ENCODE measurements at regions not wholly inside any gene's neighbourhood (a gene's known extent, or its start where the extent isn't known, plus 50 kb on each side); places are given as distances from the start of the nearest gene placed in this dataset.

- in situ Hi-C loops (cut with HindIII; ENCODE audit: extremely low pct_ligation_motif_present, low pct_unique_long_range_greater_than_20kb), result no loop called here
- Histone ChIP-seq H3K27me3 (ENCODE audit: control insufficient read depth in 1 of 2, insufficient read depth in 2 of 2, low read length in 2 of 2) (no peaks in the 10 kb centered on the region), H3K4me1 (ENCODE audit: insufficient read depth, low read length) (no peaks in the 10 kb centered on the region), H3K9ac (ENCODE audit: insufficient read depth, low read depth, low read length) (no peak overlapping the region), H3K9me3 (ENCODE audit: low read length) (no peaks in the 10 kb centered on the region), H3K4me2 (ENCODE audit: low read depth, low read length) (no peak overlapping the region), H3K4me3 (replicated peaks in 1 of 3; ENCODE audit: insufficient read depth in 1 of 3, low read depth in 2 of 3, low read length in 3 of 3) (no peak overlapping the region), H2AFZ (ENCODE audit: low read length) (no peak overlapping the region), H3K36me3 (replicated peaks in 1 of 2; ENCODE audit: control insufficient read depth in 1 of 2, insufficient read depth in 2 of 2, low read length in 2 of 2) (no peaks in the 10 kb centered on the region), H4K20me1 (ENCODE audit: insufficient read depth, low read length) (no peaks in the 10 kb centered on the region), H3K79me2 (ENCODE audit: insufficient read depth, low read length) (no peaks in the 10 kb centered on the region), H3K27ac (ENCODE audit: extremely low read length, insufficient read depth, low read length) (no peak overlapping the region)
- FAIRE-seq (no peak), DNase-seq (ENCODE audit: low spot score) (no peak), ATAC-seq (no peak)
- POLR2A ChIA-PET, result no interaction called here
- TF ChIP-seq HDAC6 (IDR thresholded peaks at IDR 0.05; ENCODE audit: low read depth, low read length) (no peak), NAIF1 (CRISPR knock-in tag; IDR thresholded peaks at IDR 0.05; ENCODE audit: borderline replicate concordance) (no peak), ZNF280D (CRISPR knock-in tag; IDR thresholded peaks at IDR 0.05) (no peak), ZBTB44 (CRISPR knock-in tag; IDR thresholded peaks at IDR 0.05) (no peak), ZFY (CRISPR knock-in tag; IDR thresholded peaks at IDR 0.05) (no peak), ARNT (IDR thresholded peaks at IDR 0.05) (no peak), FOXM1 (CRISPR knock-in tag; IDR thresholded peaks at IDR 0.05) (no peak), ZNF225 (CRISPR knock-in tag; IDR thresholded peaks at IDR 0.05) (no peak)
- BruUV-seq (replicated peaks), result no TSS peak
- 93% methylated on average over 2 of the region's 2 CpGs for WGBS (ENCODE audit: low lambda C conversion rate)
- CTCF ChIA-PET (ENCODE audit: low intra/inter-chr PET ratio, low total read pairs), result no interaction called here
- intact Hi-C loops (cut with micrococcal nuclease; ENCODE audit: unreplicated experiment), result no loop called here
These were observed 60.6 kb upstream of the KLF12 start for GRCh38 chr13:74194846-74195245.
